ENCODE measurements at regions not wholly inside any gene's neighbourhood (a gene's known extent, or its start where the extent isn't known, plus 50 kb on each side); places are given as distances from the start of the nearest gene placed in this dataset.
A peak's percentile ranks its signal among the peaks of the same experiment; 100 is the strongest.
"Not testable (repeated sequence)": the region's sequence is repeated elsewhere in the genome, so short reads cannot be mapped to it uniquely, and the experiment has no call there.

- Mint-ChIP-seq H3K27ac (ENCODE audit: unreplicated experiment) (no peak overlapping the region), H3K4me1 (ENCODE audit: unreplicated experiment) (peaks cover 18% of the 10 kb centered on the region), H3K36me3 (ENCODE audit: unreplicated experiment) (peaks cover 3% of the 10 kb centered on the region), H3K4me3 (ENCODE audit: unreplicated experiment) (no peak overlapping the region), H3K9me3 (ENCODE audit: unreplicated experiment) (peaks cover 5% of the 10 kb centered on the region), H3K27me3 (ENCODE audit: unreplicated experiment) (no peaks in the 10 kb centered on the region)
- no peak for DNase-seq (ENCODE audit: extremely low spot score, unreplicated experiment)
- TF ChIP-seq CTCF (IDR thresholded peaks at IDR 0.05), result no peak
Measured at GRCh38 chr9:108396611-108397010, 459.2 kb downstream of the ACTL7B start.

- Mint-ChIP-seq H3K4me1 (ENCODE audit: unreplicated experiment) (peaks cover 18% of the 10 kb centered on the region), H3K27me3 (ENCODE audit: unreplicated experiment) (no peaks in the 10 kb centered on the region), H3K27ac (ENCODE audit: unreplicated experiment) (no peak overlapping the region), H3K9me3 (ENCODE audit: unreplicated experiment) (peaks cover 5% of the 10 kb centered on the region), H3K4me3 (ENCODE audit: unreplicated experiment) (no peak overlapping the region), H3K36me3 (ENCODE audit: unreplicated experiment) (peaks cover 3% of the 10 kb centered on the region)
- no peak for TF ChIP-seq CTCF (IDR thresholded peaks at IDR 0.05)
- DNase-seq (ENCODE audit: extremely low spot score, unreplicated experiment), result no peak
Measured at GRCh38 chr9:108396193-108396592, 459.6 kb downstream of the ACTL7B start.

GRCh38 chr9:108395421-108395820 is 460.4 kb downstream of the ACTL7B start:
- Mint-ChIP-seq H3K27ac (ENCODE audit: unreplicated experiment) (peak overlapping the region; percentile 15), H3K4me1 (ENCODE audit: unreplicated experiment) (peaks cover 15% of the 10 kb centered on the region), H3K4me3 (ENCODE audit: unreplicated experiment) (no peak overlapping the region), H3K27me3 (ENCODE audit: unreplicated experiment) (no peaks in the 10 kb centered on the region), H3K9me3 (ENCODE audit: unreplicated experiment) (peaks cover 5% of the 10 kb centered on the region), H3K36me3 (ENCODE audit: unreplicated experiment) (peaks cover 3% of the 10 kb centered on the region)
- TF ChIP-seq CTCF (IDR thresholded peaks at IDR 0.05), result no peak
- no peak for DNase-seq (ENCODE audit: extremely low spot score, unreplicated experiment)

GRCh38 chr9:108394726-108395125 is 461.1 kb downstream of the ACTL7B start:
- H3K4me3 Mint-ChIP-seq (ENCODE audit: unreplicated experiment), result no peak overlapping the region
- peaks cover 5% of the 10 kb centered on the region for H3K9me3 Mint-ChIP-seq (ENCODE audit: unreplicated experiment)
- DNase-seq (ENCODE audit: extremely low spot score, unreplicated experiment), result no peak
- no peak overlapping the region for H3K27ac Mint-ChIP-seq (ENCODE audit: unreplicated experiment)
- H3K36me3 Mint-ChIP-seq (ENCODE audit: unreplicated experiment), result peaks cover 3% of the 10 kb centered on the region
- H3K4me1 Mint-ChIP-seq (ENCODE audit: unreplicated experiment), result peaks cover 13% of the 10 kb centered on the region
- TF ChIP-seq CTCF (IDR thresholded peaks at IDR 0.05), result no peak
- H3K27me3 Mint-ChIP-seq (ENCODE audit: unreplicated experiment), result no peaks in the 10 kb centered on the region

- not testable (repeated sequence) for H3K27me3 Mint-ChIP-seq (ENCODE audit: unreplicated experiment); H3K36me3 Mint-ChIP-seq (ENCODE audit: unreplicated experiment); DNase-seq (ENCODE audit: extremely low spot score, unreplicated experiment); H3K27ac Mint-ChIP-seq (ENCODE audit: unreplicated experiment); H3K9me3 Mint-ChIP-seq (ENCODE audit: unreplicated experiment); H3K4me3 Mint-ChIP-seq (ENCODE audit: unreplicated experiment)
- peaks cover 17% of the 10 kb centered on the region for H3K4me1 Mint-ChIP-seq (ENCODE audit: unreplicated experiment)
Measured at GRCh38 chr9:108393481-108394001, 462.2 kb downstream of the ACTL7B start.

- Mint-ChIP-seq H3K9me3 (ENCODE audit: unreplicated experiment) (peaks cover 5% of the 10 kb centered on the region), H3K4me1 (ENCODE audit: unreplicated experiment) (peaks cover 18% of the 10 kb centered on the region), H3K36me3 (ENCODE audit: unreplicated experiment) (peaks cover 3% of the 10 kb centered on the region), H3K27ac (ENCODE audit: unreplicated experiment) (no peak overlapping the region), H3K27me3 (ENCODE audit: unreplicated experiment) (no peaks in the 10 kb centered on the region), H3K4me3 (ENCODE audit: unreplicated experiment) (no peak overlapping the region)
- no peak for TF ChIP-seq CTCF (IDR thresholded peaks at IDR 0.05)
- DNase-seq (ENCODE audit: extremely low spot score, unreplicated experiment), result no peak
Measured at GRCh38 chr9:108392877-108393276, 462.9 kb downstream of the ACTL7B start.

Data from osteocyte (in vitro differentiated cells).